ENCODE measurements at regions not wholly inside any gene's neighbourhood (a gene's known extent, or its start where the extent isn't known, plus 50 kb on each side); places are given as distances from the start of the nearest gene placed in this dataset.

DNA sequence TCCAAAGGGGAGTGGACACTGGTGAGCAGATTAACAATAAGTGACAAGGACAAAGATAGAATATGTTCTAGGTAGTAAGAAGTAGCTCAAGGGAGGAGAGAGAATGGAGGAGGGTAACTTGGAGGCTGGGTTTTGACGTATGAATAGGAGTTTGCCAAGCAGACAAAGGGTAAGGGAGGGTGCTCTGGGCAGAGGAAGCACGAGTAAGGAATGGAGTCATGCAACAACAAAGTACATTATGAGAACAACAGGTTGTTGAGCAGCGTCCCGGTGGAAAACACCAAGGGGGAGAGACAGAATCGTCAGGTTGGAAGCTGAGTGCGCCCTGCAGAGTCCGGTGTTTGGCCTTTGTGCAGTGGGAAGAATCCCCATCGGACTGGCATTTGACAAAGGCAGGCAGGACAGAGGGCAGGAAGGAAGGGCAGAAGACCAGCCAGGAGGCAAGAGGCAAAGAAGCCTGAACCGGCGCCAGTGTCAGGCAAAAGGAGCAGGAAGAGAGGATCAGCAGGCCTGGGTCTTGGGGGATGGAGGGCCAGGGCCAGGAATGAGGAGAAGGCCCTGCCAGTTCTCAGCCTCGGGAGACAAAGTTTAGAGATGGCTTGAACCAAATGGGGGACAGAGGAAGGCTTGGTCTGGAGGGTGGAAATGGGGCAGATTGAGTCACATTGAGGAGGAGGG lies 134.3 kb upstream of the TNRC6C start:
- DNase-seq (ENCODE audit: insufficient read length, low spot score) = no peak
- TF ChIP-seq POLR2A (IDR thresholded peaks at IDR 0.05; ENCODE audit: low read depth, low read length) = no peak
- FAIRE-seq = no peak

DNA sequence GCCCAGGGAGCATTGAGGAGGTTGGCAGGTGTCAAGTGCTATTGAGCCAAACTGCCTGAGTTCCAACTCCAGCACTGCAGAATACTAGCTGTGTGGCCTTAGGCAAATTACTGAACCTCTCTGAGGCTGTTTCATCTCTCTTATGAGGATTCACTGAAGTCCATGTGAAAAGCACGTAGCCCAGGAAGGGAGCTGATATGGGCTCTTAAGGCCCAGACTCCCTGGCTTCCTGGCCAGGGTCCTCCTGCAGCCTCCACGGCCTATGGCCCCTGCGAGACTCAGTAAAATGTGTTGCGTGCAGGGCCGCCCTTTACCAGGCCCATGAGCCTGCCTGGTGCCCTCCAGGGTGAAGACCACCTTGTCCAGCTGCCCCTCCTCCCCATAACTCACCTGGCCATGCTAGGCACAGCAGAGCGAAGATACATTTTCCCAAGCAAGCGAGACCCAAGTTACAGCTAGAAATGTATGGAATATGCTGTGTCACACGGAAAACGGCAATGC lies 133.7 kb upstream of the TNRC6C start:
- DNase-seq (ENCODE audit: insufficient read length, low spot score) = no peak
- no peak for FAIRE-seq
- TF ChIP-seq POLR2A (IDR thresholded peaks at IDR 0.05; ENCODE audit: low read depth, low read length) = no peak

DNA sequence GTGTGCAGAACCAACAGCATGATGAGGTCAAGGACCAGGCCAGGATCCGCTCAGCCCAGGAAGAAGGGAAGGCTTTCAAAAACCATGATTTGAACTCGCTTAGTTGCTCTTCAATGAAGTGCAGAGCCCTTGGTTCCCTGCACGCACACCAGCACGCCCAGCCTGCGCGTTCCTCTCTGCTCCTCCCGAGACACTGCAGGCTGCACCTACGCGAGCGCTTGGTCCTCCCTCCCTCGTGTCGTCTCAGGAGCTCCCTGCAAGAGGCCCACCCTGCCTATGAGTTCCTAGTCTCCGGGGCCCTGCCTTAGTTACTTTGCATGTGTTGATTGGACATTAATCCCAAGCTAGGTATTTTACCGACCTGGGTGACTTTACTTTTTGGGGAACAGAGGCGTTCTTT lies 132.9 kb upstream of the TNRC6C start:
- no peak for DNase-seq (ENCODE audit: insufficient read length, low spot score)
- FAIRE-seq = no peak
- no peak for TF ChIP-seq POLR2A (IDR thresholded peaks at IDR 0.05; ENCODE audit: low read depth, low read length)

DNA sequence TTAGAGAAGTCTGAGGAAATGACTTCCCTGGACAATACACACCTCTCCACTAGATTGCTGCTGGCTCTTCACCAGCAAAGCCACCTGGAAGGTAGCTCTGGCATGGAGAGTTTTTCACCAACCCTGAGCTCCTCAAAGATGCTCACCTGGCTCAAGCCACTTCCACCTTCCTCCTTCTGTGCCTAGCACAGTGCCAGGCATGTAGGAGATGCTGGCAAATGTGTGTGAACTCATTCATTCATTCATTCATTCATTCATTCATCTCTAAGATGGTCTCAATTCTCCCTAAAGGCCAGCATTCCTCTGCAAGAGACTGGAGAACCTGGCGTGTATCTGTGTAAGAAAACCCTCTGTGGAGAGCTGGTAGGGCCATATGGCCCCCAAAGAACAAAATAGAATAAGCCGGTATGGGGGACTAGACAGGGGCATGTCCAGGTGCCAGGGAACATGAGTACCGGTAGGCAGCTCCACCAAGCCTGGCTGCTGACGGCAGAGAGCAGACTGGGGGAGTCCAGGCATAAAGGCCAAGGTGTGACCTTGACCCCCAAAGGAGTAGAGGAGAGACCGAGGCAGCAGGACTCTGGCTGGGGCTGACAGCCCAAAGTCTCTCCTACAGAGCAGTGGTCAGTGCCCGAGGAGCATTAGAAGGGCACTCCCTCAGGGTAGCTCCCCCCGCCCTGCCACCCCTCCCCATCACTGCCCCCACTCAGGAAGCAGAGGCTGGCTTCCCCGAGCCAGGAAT lies 132.2 kb upstream of the TNRC6C start:
- TF ChIP-seq POLR2A (IDR thresholded peaks at IDR 0.05; ENCODE audit: low read depth, low read length) = no peak
- no peak for FAIRE-seq

DNA sequence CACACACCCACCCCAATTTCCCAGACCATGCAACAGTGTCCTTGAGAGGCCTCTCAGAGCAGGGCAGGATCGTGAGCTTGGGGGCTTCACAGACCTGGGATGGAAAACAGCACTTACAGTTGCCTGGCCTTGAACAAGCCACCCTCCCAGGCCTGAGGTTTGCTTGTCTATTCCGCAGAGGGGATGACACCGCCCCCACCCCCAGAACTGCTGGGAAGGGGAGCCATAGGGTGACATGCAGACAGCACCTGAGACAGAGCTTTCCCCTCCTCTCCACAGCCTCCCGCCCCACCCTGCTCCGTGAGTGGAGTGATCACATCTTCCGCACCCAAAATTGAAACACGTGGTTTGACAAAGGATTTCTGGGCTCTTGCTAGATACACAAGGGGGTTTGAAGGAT lies 131.5 kb upstream of the TNRC6C start:
- TF ChIP-seq POLR2A (IDR thresholded peaks at IDR 0.05; ENCODE audit: low read depth, low read length) = no peak
- no peak for DNase-seq (ENCODE audit: insufficient read length, low spot score)
- FAIRE-seq = no peak

More for the DNA sequence above, 132.2 kb upstream of the TNRC6C start:
- DNase-seq (ENCODE audit: insufficient read length, low spot score) = no peak

DNA sequence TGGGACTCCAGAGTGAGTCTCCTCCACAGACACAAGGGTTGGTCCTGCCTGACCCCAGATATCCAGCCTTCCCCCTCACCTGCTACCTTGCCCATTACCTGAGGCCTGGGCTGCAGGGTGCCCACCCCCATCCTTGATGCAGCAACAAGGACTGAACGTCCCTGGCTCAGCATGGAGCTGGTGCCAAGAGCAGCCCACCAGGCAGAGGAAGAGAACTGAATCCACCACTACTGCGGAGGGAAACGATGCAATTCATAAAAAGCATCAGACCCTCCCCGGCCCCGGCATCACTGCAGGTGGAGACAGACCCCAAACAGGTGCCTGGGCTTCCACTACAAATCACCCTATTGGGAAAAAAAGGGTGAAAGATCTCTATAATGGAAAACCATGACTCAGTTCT lies 131.0 kb upstream of the TNRC6C start:
- no peak for FAIRE-seq
- TF ChIP-seq POLR2A (IDR thresholded peaks at IDR 0.05; ENCODE audit: low read depth, low read length) = no peak

DNA sequence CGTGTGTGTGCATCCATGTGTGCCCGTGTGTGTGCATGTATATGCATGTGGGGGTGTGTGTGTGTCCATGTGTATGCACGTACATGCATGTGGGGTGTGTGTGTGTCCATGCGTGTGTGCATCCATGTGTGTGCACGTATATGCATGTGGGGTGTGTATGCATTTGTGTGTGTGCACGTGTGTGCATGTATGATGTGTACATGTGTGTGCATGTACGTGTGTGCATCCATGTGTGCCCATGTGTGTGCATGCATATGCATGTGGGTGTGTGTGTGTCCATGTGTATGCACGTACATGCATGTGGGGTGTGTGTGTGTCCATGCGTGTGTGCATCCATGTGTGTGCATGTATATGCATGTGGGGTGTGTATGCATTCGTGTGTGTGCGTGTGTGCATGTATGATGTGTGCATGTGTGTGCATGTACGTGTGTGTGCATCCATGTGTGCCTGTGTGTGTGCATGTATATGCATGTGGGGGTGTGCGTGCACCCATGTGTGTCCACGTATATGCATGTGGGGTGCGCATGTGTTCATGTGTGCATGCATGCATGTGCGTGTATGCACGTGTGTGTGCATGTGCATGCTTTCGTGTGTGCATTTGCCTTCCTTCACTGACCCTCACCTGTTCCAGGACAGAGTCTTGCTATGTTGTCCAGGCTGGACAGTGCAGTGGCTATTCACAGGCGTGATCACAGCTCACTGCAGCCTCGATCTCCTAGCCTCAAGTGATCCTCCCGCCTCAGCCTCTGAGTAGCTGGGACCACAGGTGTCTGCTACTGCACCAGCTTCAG lies 129.6 kb upstream of the TNRC6C start:
- DNase-seq (ENCODE audit: insufficient read length, low spot score) (no peak), FAIRE-seq (no peak)
- no peak for TF ChIP-seq POLR2A (IDR thresholded peaks at IDR 0.05; ENCODE audit: low read depth, low read length)

More for the DNA sequence above, 131.0 kb upstream of the TNRC6C start:
- no peak for DNase-seq (ENCODE audit: insufficient read length, low spot score)

DNA sequence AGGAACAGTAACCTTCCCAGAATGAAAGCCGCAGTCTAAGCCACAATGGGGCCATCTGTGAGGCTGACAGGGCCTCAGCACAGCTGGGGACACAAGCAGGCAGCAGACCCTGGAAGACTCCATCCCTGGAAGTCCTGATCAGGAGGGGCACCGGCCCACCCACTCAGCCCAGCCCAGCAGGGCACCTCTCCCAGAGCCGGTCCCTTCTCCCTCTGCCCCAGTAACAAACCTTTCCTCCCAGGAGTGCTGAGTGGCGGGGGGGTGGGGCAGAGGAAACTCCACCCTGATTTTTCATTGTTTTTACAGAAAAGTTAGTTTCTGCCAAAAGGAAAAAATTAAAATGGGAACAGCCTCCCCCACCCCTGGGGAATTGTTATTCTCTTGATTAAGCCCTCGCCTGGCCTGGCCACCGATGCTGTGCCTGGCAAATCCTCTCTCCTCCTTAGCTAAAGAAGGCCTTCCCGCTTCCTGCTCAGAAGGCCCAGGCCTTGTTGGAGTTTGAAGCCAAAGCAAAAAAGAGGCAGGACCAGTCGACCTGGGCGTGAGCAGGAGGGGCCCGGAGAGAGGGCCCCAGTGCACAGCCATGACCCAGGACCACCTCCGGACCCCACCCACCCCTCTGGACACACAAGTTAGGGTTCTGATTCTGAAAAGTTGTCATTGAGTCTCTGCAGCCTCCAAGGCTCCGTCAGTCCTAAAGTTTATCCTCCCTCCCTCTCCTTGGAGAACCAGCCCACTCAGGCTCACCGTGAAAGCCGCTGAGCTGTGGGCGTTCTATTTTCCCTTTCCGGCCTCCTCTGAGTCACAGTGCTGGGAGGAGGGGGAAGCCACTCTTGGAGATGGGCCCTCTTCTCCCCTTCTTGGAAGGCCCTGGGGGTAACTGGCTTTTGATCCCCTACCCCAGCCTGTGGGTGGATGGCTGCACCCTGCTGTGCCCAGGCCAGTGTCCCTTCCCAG lies 128.4 kb upstream of the TNRC6C start:
- FAIRE-seq = no peak
- TF ChIP-seq POLR2A (IDR thresholded peaks at IDR 0.05; ENCODE audit: low read depth, low read length) = no peak
- DNase-seq (ENCODE audit: insufficient read length, low spot score) = peak; percentile 76

DNA sequence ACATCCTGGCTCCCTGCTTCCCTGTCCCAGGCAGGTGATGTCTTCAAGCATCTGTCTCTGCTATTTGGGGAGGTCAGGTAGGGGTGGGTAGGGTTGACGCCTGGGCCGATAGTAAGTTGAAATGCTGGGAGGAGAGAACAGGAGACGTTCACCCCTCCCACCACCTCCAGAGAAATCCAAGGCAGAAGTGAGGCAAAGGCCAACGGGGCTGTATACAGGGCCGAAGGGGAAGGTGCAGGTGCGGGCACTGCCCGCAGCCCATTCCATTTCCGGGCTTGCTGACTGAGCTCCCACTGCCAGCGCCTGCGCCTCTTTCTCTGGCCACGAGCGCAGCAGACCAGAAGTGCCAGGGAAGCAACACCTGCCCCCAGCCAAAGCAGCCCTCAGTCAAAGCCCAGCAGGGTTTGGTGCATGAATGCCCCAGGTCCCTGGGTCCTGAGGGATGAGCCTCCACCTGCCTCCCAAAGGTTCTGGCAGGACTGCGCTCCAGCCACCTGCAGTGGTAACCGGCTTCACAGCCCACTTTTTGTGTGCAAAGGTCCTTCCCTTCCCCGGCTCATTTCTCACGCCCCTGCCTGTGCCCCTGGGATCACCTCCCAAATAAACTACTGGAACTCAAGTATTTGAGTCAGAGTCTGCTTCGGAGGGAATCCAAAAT lies 127.6 kb upstream of the TNRC6C start:
- no peak for TF ChIP-seq POLR2A (IDR thresholded peaks at IDR 0.05; ENCODE audit: low read depth, low read length)

DNA sequence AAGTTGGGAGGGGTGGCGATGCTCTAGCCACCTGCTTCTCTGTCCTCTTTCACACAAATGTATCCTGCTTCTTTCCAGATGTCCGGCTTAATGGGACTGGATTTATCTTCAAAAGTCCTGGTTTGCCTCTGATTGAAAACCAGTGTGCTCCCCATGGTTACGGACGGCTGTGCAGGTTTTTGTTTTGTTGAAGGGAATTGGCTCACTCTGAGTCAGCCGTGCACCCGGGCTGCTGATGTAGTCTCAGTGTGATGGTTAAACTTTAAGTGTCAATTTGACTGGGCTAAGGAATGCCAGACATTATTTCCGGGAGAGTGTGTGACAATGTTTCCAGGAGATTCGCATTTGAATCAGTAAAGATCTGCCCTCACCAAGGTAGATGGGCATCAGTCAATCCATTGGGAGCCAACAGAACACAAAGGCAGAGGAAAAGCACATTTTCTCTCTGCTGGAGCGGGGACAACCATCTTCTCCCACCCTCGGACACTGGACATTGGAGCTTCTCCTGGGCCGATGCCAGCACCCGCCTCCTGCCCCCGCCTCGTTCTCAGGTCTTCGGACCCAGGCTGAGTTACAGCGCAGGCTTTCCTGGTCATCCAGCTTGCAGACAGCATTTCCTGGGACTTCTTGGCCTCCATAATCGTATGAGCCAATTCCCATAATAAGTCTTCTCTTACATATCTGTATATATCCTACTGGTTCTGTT lies 126.9 kb upstream of the TNRC6C start:
- FAIRE-seq = no peak
- TF ChIP-seq POLR2A (IDR thresholded peaks at IDR 0.05; ENCODE audit: low read depth, low read length) = no peak
- DNase-seq (ENCODE audit: insufficient read length, low spot score) = peak; percentile 63

More for the DNA sequence above, 127.6 kb upstream of the TNRC6C start:
- DNase-seq (ENCODE audit: insufficient read length, low spot score) = no peak
- no peak for FAIRE-seq

DNA sequence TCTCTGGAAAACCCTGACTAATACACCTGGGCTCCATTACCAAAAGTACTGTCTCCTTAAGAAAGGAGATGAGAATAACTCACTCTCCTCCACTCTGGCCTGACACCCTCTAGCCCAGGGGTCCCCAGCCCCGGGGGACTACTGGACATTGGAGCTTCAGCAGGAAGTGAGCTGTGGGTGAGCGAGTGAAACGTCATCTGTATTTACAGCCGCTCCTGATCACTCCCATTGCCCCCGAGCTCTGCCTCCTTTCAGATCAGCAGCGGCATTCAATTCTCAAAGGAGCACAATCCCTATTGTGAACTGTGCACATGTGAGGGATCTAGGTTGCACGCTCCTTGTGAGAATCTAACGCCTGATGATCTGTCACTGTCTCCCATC lies 126.3 kb upstream of the TNRC6C start:
- DNase-seq (ENCODE audit: insufficient read length, low spot score) (no peak), FAIRE-seq (no peak)
- no peak for TF ChIP-seq POLR2A (IDR thresholded peaks at IDR 0.05; ENCODE audit: low read depth, low read length)

DNA sequence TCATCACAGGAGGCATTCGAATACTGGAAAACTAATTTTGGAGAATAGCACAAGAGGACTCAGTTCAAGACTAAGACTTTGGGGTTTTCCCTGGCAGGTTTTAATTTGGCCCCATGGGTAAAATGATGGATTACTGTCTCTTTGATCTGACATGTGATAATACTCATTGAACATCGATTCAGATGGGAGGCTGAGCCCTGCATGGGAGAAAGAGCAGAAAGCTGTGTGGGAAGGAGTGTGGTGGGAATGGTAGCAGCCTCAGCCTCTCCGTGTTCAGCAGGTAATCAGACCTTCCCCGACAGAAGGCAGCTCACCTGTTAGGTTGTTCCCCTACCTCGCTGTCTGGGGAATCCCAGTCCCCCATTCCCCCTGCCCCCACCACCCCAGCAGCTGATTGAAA lies 124.7 kb upstream of the TNRC6C start:
- no peak for FAIRE-seq

More for the DNA sequence above, 124.7 kb upstream of the TNRC6C start:
- DNase-seq (ENCODE audit: insufficient read length, low spot score) = no peak
- no peak for TF ChIP-seq POLR2A (IDR thresholded peaks at IDR 0.05; ENCODE audit: low read depth, low read length)
